ENCODE measurements at regions not wholly inside any gene's neighbourhood (a gene's known extent, or its start where the extent isn't known, plus 50 kb on each side); places are given as distances from the start of the nearest gene placed in this dataset.
"Not testable (repeated sequence)": the region's sequence is repeated elsewhere in the genome, so short reads cannot be mapped to it uniquely, and the experiment has no call there.

- no peak for DNase-seq (ENCODE audit: low spot score)
These were observed 213.8 kb downstream of the BCAS1 start for GRCh38 chr20:53856300-53857295.

GRCh38 chr20:53855733-53856132 lies 214.7 kb downstream of the BCAS1 start:
- DNase-seq (ENCODE audit: low spot score) = no peak

- DNase-seq (ENCODE audit: low spot score) = not testable (repeated sequence)
These were observed 215.8 kb downstream of the BCAS1 start for GRCh38 chr20:53854609-53854926.

- no peak for DNase-seq (ENCODE audit: low spot score)
These were observed 217.2 kb downstream of the BCAS1 start for GRCh38 chr20:53853111-53853713.

GRCh38 chr20:53852691-53853090 lies 217.7 kb downstream of the BCAS1 start:
- DNase-seq (ENCODE audit: low spot score) = no peak

GRCh38 chr20:53852014-53852413 lies 218.4 kb downstream of the BCAS1 start:
- DNase-seq (ENCODE audit: low spot score) = no peak

GRCh38 chr20:53850319-53850718 lies 220.1 kb downstream of the BCAS1 start:
- no peak for DNase-seq (ENCODE audit: low spot score)

- no peak for DNase-seq (ENCODE audit: low spot score)
These were observed 220.8 kb downstream of the BCAS1 start for GRCh38 chr20:53849471-53850059.

GRCh38 chr20:53848304-53848703 lies 222.1 kb downstream of the BCAS1 start:
- no peak for DNase-seq (ENCODE audit: low spot score)

GRCh38 chr20:53847837-53848170 lies 222.6 kb downstream of the BCAS1 start:
- no peak for DNase-seq (ENCODE audit: low spot score)

GRCh38 chr20:53847139-53847836 lies 223.1 kb downstream of the BCAS1 start:
- no peak for DNase-seq (ENCODE audit: low spot score)

- no peak for DNase-seq (ENCODE audit: low spot score)
These were observed 223.8 kb downstream of the BCAS1 start for GRCh38 chr20:53846640-53847039.

GRCh38 chr20:53845980-53846379 lies 224.4 kb downstream of the BCAS1 start:
- no peak for DNase-seq (ENCODE audit: low spot score)

- no peak for DNase-seq (ENCODE audit: low spot score)
These were observed 226.1 kb downstream of the BCAS1 start for GRCh38 chr20:53844259-53844658.

GRCh38 chr20:53843645-53844044 lies 226.7 kb downstream of the BCAS1 start:
- DNase-seq (ENCODE audit: low spot score) = no peak

- DNase-seq (ENCODE audit: low spot score) = no peak
These were observed 227.9 kb downstream of the BCAS1 start for GRCh38 chr20:53842301-53843099.

GRCh38 chr20:53841741-53842140 lies 228.7 kb downstream of the BCAS1 start:
- no peak for DNase-seq (ENCODE audit: low spot score)

- no peak for DNase-seq (ENCODE audit: low spot score)
These were observed 229.9 kb downstream of the BCAS1 start for GRCh38 chr20:53840532-53840931.

GRCh38 chr20:53839423-53840176 lies 230.8 kb downstream of the BCAS1 start:
- no peak for DNase-seq (ENCODE audit: low spot score)

- no peak for DNase-seq (ENCODE audit: low spot score)
These were observed 232.0 kb downstream of the BCAS1 start for GRCh38 chr20:53838311-53838868.
